Panc1 (cell line): ENCODE measurements at regions not wholly inside any gene's neighbourhood (a gene's known extent, or its start where the extent isn't known, plus 50 kb on each side); places are given as distances from the start of the nearest gene placed in this dataset.

ENCODE experiments used
- CTCF ChIP-seq: fragments of 450-650 bp; IDR thresholded peaks from 2 replicates; pipeline ENCODE4 v1.5.1; 2017; ENCODE audit warnings: mild to moderate bottlenecking
- POLR2AphosphoS5 ChIP-seq: IDR thresholded peaks from 2 replicates; pipeline ENCODE4 v1.6.1; 2012; ENCODE audit warnings: mild to moderate bottlenecking, low read depth, low read length, moderate library complexity
- REST ChIP-seq, 2 experiments: IDR thresholded peaks; 2 replicates each; pipeline ENCODE4 v1.6.1; 2011 to 2012; ENCODE audit warnings: low read depth in 2 of 2, control low read depth in 1 of 2, low read length in 1 of 2, mild to moderate bottlenecking in 1 of 2, moderate library complexity in 1 of 2; ENCODE audit not compliant: insufficient read depth in 1 of 2
- SIN3A ChIP-seq: IDR thresholded peaks from 2 replicates; pipeline ENCODE4 v1.6.1; 2012; ENCODE audit warnings: low read depth, mild to moderate bottlenecking, low read length, moderate library complexity, borderline replicate concordance; ENCODE audit not compliant: insufficient read depth
- TCF7L2 ChIP-seq: IDR thresholded peaks from 2 replicates; pipeline ENCODE4 v1.6.1; 2011; ENCODE audit warnings: mild to moderate bottlenecking, low read depth, low read length, inconsistent platforms

GRCh38 chr12:34233618-34234017, 211.3 kb downstream of the ALG10 start:
- TF ChIP-seq POLR2AphosphoS5 (no peak), CTCF (no peak), SIN3A (no peak), REST (IDR thresholded peaks at IDR 0.05; ENCODE audit: insufficient read depth in 1 of 2, low read depth in 2 of 2, low read length in 1 of 2) (no peak), TCF7L2 (no peak)
